H1 (cell line): ENCODE measurements at regions not wholly inside any gene's neighbourhood (a gene's known extent, or its start where the extent isn't known, plus 50 kb on each side); places are given as distances from the start of the nearest gene placed in this dataset.

Source experiments
- CTCF ChIA-PET: fragments of 300-600 bp; sonication (Branson Sonifier 250); formaldehyde crosslinking; loops from one replicate; lab custom pipeline; 2021; ENCODE audit not compliant: partially characterized antibody; lab: Charles Lee
- POLR2A ChIA-PET: fragments of 300-600 bp; sonication (Branson Sonifier 250); formaldehyde crosslinking; loops from one replicate; lab custom pipeline; 2021; ENCODE audit warnings: inconsistent platforms; ENCODE audit not compliant: partially characterized antibody; lab: Charles Lee
- DNase-seq, 2 experiments: peaks; one replicate each; pipeline versions ENCODE4 v3.0.0 to v3.0.0-alpha.2; 2010 to 2022; ENCODE audit warnings: low spot score in 2 of 2, low read depth in 1 of 2, mixed read lengths in 1 of 2
- FAIRE-seq: peaks from 2 replicates; lab custom pipeline; 2011; peaks lifted over from hg19 to GRCh38; lab: Jason Lieb, UNC
- H2AFZ ChIP-seq: 2 replicates; pipeline ENCODE4 v1.8.1; 2012; ENCODE audit warnings: low read length, inconsistent platforms
- H2AK5ac ChIP-seq: 2 replicates; pipeline ENCODE4 v1.6.1; 2013; ENCODE audit warnings: low read depth, low read length
- H2BK120ac ChIP-seq: replicated peaks from 2 replicates; pipeline ENCODE3; 2013; ENCODE audit warnings: low read depth, low read length, inconsistent platforms
- H2BK12ac ChIP-seq: 2 replicates; pipeline ENCODE4 v1.6.1; 2013; ENCODE audit warnings: low read depth, low read length
- H2BK15ac ChIP-seq: 2 replicates; pipeline ENCODE4 v1.6.1; 2013; ENCODE audit warnings: low read length
- H2BK20ac ChIP-seq: 2 replicates; pipeline ENCODE4 v1.6.1; 2013; ENCODE audit warnings: low read length
- H2BK5ac ChIP-seq: 2 replicates; pipeline ENCODE4 v1.6.1; 2013; ENCODE audit warnings: low read depth, low read length
- H3K14ac ChIP-seq: 2 replicates; pipeline ENCODE4 v1.6.1; 2013; ENCODE audit warnings: inconsistent platforms; ENCODE audit not compliant: insufficient read length
- H3K18ac ChIP-seq: 2 replicates; pipeline ENCODE4 v1.6.1; 2013; ENCODE audit warnings: low read length; ENCODE audit errors: extremely low read depth
- H3K23ac ChIP-seq: 2 replicates; pipeline ENCODE4 v1.6.1; 2013; ENCODE audit warnings: inconsistent platforms; ENCODE audit not compliant: insufficient read length
- H3K23me2 ChIP-seq: 2 replicates; pipeline ENCODE4 v1.6.1; 2013; ENCODE audit warnings: low read depth, low read length
- H3K27ac ChIP-seq: 2 replicates; pipeline ENCODE4 v1.6.1; 2011; ENCODE audit warnings: low read depth, low read length, inconsistent platforms
- H3K27me3 ChIP-seq, 4 experiments: replicated peaks in 1 of 4; 1 replicate in 1 of 4; 2 replicates in 3 of 4; pipeline versions ENCODE4 v1.6.1 to v1.8.1; 2011 to 2013; ENCODE audit warnings: low read length in 3 of 4, mild to moderate bottlenecking in 3 of 4, inconsistent platforms in 2 of 4, mixed read lengths in 2 of 4, moderate library complexity in 1 of 4; ENCODE audit not compliant: control insufficient read depth in 3 of 4, insufficient read depth in 3 of 4; ENCODE audit errors: extremely low read depth in 1 of 4
- H3K36me3 ChIP-seq, 4 experiments: 2 replicates each; pipeline versions ENCODE4 v1.6.1 to v1.8.1; 2011 to 2013; ENCODE audit warnings: mild to moderate bottlenecking in 4 of 4, low read length in 3 of 4, moderate library complexity in 2 of 4, control low read depth in 1 of 4, inconsistent platforms in 1 of 4; ENCODE audit not compliant: insufficient read depth in 4 of 4, control insufficient read depth in 2 of 4
- H3K4ac ChIP-seq: replicated peaks from 2 replicates; pipeline ENCODE3; 2013; ENCODE audit warnings: low read length, low read depth, mixed read lengths, inconsistent platforms; ENCODE audit not compliant: insufficient read length
- H3K4me1 ChIP-seq, 4 experiments: replicated peaks in 1 of 4; 1 replicate in 1 of 4; 2 replicates in 3 of 4; pipeline versions ENCODE4 v1.6.1 to v1.8.1; 2011 to 2013; ENCODE audit warnings: low read length in 3 of 4, inconsistent platforms in 2 of 4, mixed read lengths in 1 of 4; ENCODE audit not compliant: insufficient read depth in 4 of 4, control insufficient read depth in 3 of 4
- H3K4me2 ChIP-seq, 2 experiments: 2 replicates each; pipeline versions ENCODE4 v1.6.1 to v1.8.1; 2011 to 2013; ENCODE audit warnings: low read depth in 2 of 2, low read length in 2 of 2, control low read depth in 1 of 2, inconsistent platforms in 1 of 2, mild to moderate bottlenecking in 1 of 2; ENCODE audit not compliant: insufficient read depth in 1 of 2
- H3K4me3 ChIP-seq, 4 experiments: fragments of 200-600, 300-600 bp in 1 of 4; sonication (generic), shearing (Covaris generic), sonication (Bioruptor Twin) in 1 of 4; 2 replicates each; pipeline versions ENCODE4 v1.5.1 to v1.8.1; 2011 to 2016; ENCODE audit warnings: low read length in 4 of 4, low read depth in 3 of 4, control low read depth in 2 of 4, inconsistent platforms in 2 of 4, mild to moderate bottlenecking in 2 of 4, mixed read lengths in 1 of 4, moderate library complexity in 1 of 4; ENCODE audit not compliant: insufficient read depth in 2 of 4; ENCODE audit errors: extremely low read depth in 1 of 4
- H3K56ac ChIP-seq: replicated peaks from 2 replicates; pipeline ENCODE3; 2013; ENCODE audit warnings: low read depth, mild to moderate bottlenecking, mixed read lengths, low read length, inconsistent platforms; ENCODE audit not compliant: insufficient read length
- H3K79me1 ChIP-seq: 2 replicates; pipeline ENCODE4 v1.6.1; 2013; ENCODE audit warnings: low read depth, low read length, control low read depth
- H3K79me2 ChIP-seq, 2 experiments: 2 replicates each; pipeline versions ENCODE4 v1.6.1 to v1.8.1; 2012 to 2013; ENCODE audit warnings: low read length in 2 of 2, mild to moderate bottlenecking in 2 of 2, inconsistent platforms in 1 of 2; ENCODE audit not compliant: insufficient read depth in 2 of 2, control insufficient read depth in 1 of 2
- H3K9ac ChIP-seq, 4 experiments: replicated peaks in 1 of 4; 1 replicate in 1 of 4; 2 replicates in 3 of 4; pipeline versions ENCODE4 v1.6.1 to v1.8.1; 2011 to 2013; ENCODE audit warnings: low read depth in 3 of 4, low read length in 3 of 4, control low read depth in 2 of 4, mild to moderate bottlenecking in 2 of 4, moderate library complexity in 2 of 4, inconsistent platforms in 1 of 4; ENCODE audit errors: extremely low read depth in 1 of 4
- H3K9me3 ChIP-seq, 2 experiments: 2 replicates each; pipeline versions ENCODE4 v1.6.1 to v1.8.1; 2012 to 2013; ENCODE audit warnings: mild to moderate bottlenecking in 2 of 2, moderate library complexity in 2 of 2, control low read depth in 1 of 2, inconsistent platforms in 1 of 2, low read depth in 1 of 2, low read length in 1 of 2, mixed read lengths in 1 of 2; ENCODE audit not compliant: insufficient read depth in 2 of 2
- H4K20me1 ChIP-seq, 2 experiments: replicated peaks in 1 of 2; 2 replicates each; pipeline versions ENCODE3 to v1.8.1; 2011 to 2013; ENCODE audit warnings: inconsistent platforms in 2 of 2, low read length in 2 of 2, mild to moderate bottlenecking in 1 of 2; ENCODE audit not compliant: insufficient read depth in 2 of 2, control insufficient read depth in 1 of 2
- H4K5ac ChIP-seq: 2 replicates; pipeline ENCODE4 v1.6.1; 2013; ENCODE audit warnings: low read length, low read depth, mixed read lengths, inconsistent platforms; ENCODE audit not compliant: insufficient read length
- H4K8ac ChIP-seq: 2 replicates; pipeline ENCODE4 v1.8.0; 2013; ENCODE audit warnings: mild to moderate bottlenecking, moderate library complexity, low read length, inconsistent platforms; ENCODE audit not compliant: insufficient read depth; ENCODE audit errors: extremely low read depth
- H4K91ac ChIP-seq: replicated peaks from 2 replicates; pipeline ENCODE3; 2013; ENCODE audit warnings: low read length, mixed read lengths, inconsistent platforms; ENCODE audit not compliant: insufficient read length
- ASH2L ChIP-seq: fragments of 200-600, 300-600 bp; sonication (generic); IDR thresholded peaks from one replicate; pipeline ENCODE4 v1.7.1; 2017; ENCODE audit warnings: low read length
- CTBP2 ChIP-seq: IDR thresholded peaks from 2 replicates; pipeline ENCODE4 v1.7.0; 2011; ENCODE audit warnings: borderline replicate concordance, mild to moderate bottlenecking, moderate library complexity, mixed read lengths, low read length; ENCODE audit not compliant: insufficient read depth, insufficient read length
- EGR1 ChIP-seq: IDR thresholded peaks from 2 replicates; pipeline ENCODE4 v1.6.1; 2011; ENCODE audit warnings: low read depth, low read length, borderline replicate concordance
- GTF2F1 ChIP-seq: IDR thresholded peaks from 2 replicates; pipeline ENCODE4 v1.6.1; 2012; ENCODE audit warnings: low read depth, low read length, improper control_type of control experiment, borderline replicate concordance
- KDM4A ChIP-seq: IDR thresholded peaks from one replicate; pipeline ENCODE4 v1.7.1; 2012; ENCODE audit warnings: low read depth, mild to moderate bottlenecking, moderate library complexity, low read length, inconsistent platforms; ENCODE audit not compliant: severe bottlenecking
- KDM5A ChIP-seq: fragments of 200-600 bp; IDR thresholded peaks from 2 replicates; pipeline ENCODE4 v1.7.1; 2012; ENCODE audit warnings: mild to moderate bottlenecking, low read length, inconsistent platforms, mixed read lengths
- TBP ChIP-seq: IDR thresholded peaks from 2 replicates; pipeline ENCODE4 v1.6.1; 2011; ENCODE audit warnings: low read depth, low read length, improper control_type of control experiment
- TF ChIP-seq, protein P1 (sequence below): IDR thresholded peaks from 2 replicates; pipeline ENCODE4 v1.6.1; 2011; ENCODE audit warnings: low read depth, mild to moderate bottlenecking, low read length; ENCODE audit not compliant: insufficient read depth
- TF ChIP-seq, protein P2 (sequence below): IDR thresholded peaks from 2 replicates; pipeline ENCODE4 v1.6.1; 2011; ENCODE audit warnings: low read length, improper control_type of control experiment

DNA sequence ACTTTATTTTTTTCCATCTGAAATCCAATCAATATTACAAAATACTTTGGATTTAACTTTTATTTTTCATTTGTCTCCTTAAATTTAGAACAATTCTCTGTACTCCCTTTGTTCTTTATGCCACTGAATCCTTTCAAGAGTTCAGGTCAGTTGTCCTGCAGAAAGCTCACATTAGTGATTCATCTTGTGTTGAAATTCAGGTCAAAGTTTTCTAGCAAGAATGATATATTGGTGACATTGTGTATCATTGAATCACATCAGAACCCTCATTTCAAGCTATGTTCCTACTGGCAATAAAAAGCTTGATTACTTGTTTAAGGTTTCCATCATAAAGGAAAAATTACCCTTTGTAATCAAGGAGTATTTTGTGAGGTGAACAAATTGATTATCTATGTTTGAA lies 378.8 kb upstream of the STEAP1 start:
- no peak overlapping the region for H2BK5ac ChIP-seq
- H3K23me2 ChIP-seq = no peaks in the 10 kb centered on the region
- no peaks in the 10 kb centered on the region for H3K4me1 ChIP-seq
- H3K79me1 ChIP-seq = no peaks in the 10 kb centered on the region
- H3K9ac ChIP-seq = no peak overlapping the region
- H3K36me3 ChIP-seq = no peaks in the 10 kb centered on the region
- H2BK120ac ChIP-seq = no peak overlapping the region
- POLR2A ChIA-PET = no interaction called here
- no peak overlapping the region for H4K8ac ChIP-seq
- no peak overlapping the region for H3K4me2 ChIP-seq
- H4K91ac ChIP-seq = no peak overlapping the region
- no peak overlapping the region for H3K4me3 ChIP-seq
- H3K4ac ChIP-seq = no peak overlapping the region
- no peak for DNase-seq
- no peak overlapping the region for H3K56ac ChIP-seq
- no peak for TF ChIP-seq KDM4A
- TF ChIP-seq, protein P1, sequence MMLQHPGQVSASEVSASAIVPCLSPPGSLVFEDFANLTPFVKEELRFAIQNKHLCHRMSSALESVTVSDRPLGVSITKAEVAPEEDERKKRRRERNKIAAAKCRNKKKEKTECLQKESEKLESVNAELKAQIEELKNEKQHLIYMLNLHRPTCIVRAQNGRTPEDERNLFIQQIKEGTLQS = no peak
- TF ChIP-seq GTF2F1 = no peak
- TF ChIP-seq CTBP2 = no peak
- TF ChIP-seq TBP = no peak
- TF ChIP-seq ASH2L = no peak
- TF ChIP-seq KDM5A = no peak
- TF ChIP-seq, protein P2, sequence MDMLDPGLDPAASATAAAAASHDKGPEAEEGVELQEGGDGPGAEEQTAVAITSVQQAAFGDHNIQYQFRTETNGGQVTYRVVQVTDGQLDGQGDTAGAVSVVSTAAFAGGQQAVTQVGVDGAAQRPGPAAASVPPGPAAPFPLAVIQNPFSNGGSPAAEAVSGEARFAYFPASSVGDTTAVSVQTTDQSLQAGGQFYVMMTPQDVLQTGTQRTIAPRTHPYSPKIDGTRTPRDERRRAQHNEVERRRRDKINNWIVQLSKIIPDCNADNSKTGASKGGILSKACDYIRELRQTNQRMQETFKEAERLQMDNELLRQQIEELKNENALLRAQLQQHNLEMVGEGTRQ = no peak
- no peak for TF ChIP-seq EGR1
- TF ChIP-seq, all 59 proteins: peak for 0
- no peak overlapping the region for H4K5ac ChIP-seq
- CTCF ChIA-PET = no interaction called here
- no peak overlapping the region for H2BK15ac ChIP-seq
- no peak overlapping the region for H2BK12ac ChIP-seq
- no peak overlapping the region for H3K23ac ChIP-seq
- FAIRE-seq = no peak
- H2AK5ac ChIP-seq = no peak overlapping the region
- no peaks in the 10 kb centered on the region for H3K27me3 ChIP-seq
- no peak overlapping the region for H3K27ac ChIP-seq
- no peak overlapping the region for H2AFZ ChIP-seq
- no peaks in the 10 kb centered on the region for H3K9me3 ChIP-seq
- H4K20me1 ChIP-seq = no peaks in the 10 kb centered on the region
- no peaks in the 10 kb centered on the region for H3K79me2 ChIP-seq
- H3K14ac ChIP-seq = no peak overlapping the region
- no peak overlapping the region for H2BK20ac ChIP-seq
- no peak overlapping the region for H3K18ac ChIP-seq
